ENCODE measurements at regions not wholly inside any gene's neighbourhood (a gene's known extent, or its start where the extent isn't known, plus 50 kb on each side); places are given as distances from the start of the nearest gene placed in this dataset.

- TF ChIP-seq ARID4B (CRISPR knock-in tag; IDR thresholded peaks at IDR 0.05; ENCODE audit: borderline replicate concordance), result no peak
- no peak for TF ChIP-seq CDX4 (CRISPR knock-in tag; IDR thresholded peaks at IDR 0.05; ENCODE audit: borderline replicate concordance)
- TF ChIP-seq TCF7 (CRISPR knock-in tag; IDR thresholded peaks at IDR 0.05; ENCODE audit: low read depth), result no peak
- no peak for TF ChIP-seq E2F4 (CRISPR knock-in tag; IDR thresholded peaks at IDR 0.05; ENCODE audit: borderline replicate concordance, low read depth)
- TF ChIP-seq ATF2 (CRISPR knock-in tag; IDR thresholded peaks at IDR 0.05; ENCODE audit: borderline replicate concordance, low read depth), result no peak
- no peak for TF ChIP-seq USF1 (CRISPR knock-in tag; IDR thresholded peaks at IDR 0.05)
- no peak for TF ChIP-seq JUN (CRISPR knock-in tag; IDR thresholded peaks at IDR 0.05)
- TF ChIP-seq FOXJ3 (CRISPR knock-in tag; IDR thresholded peaks at IDR 0.05; ENCODE audit: borderline replicate concordance), result no peak
- no peak for TF ChIP-seq ZNF138 (CRISPR knock-in tag; conservative IDR thresholded peaks at IDR 0.05)
- TF ChIP-seq CTCF (IDR thresholded peaks at IDR 0.05), result no peak
These were observed 193.6 kb upstream of the BANK1 start for GRCh38 chr4:101596781-101597552.
